Endothelial cell of umbilical vein (primary cell): ENCODE measurements at regions not wholly inside any gene's neighbourhood (a gene's known extent, or its start where the extent isn't known, plus 50 kb on each side); places are given as distances from the start of the nearest gene placed in this dataset.
A peak's percentile ranks its signal among the peaks of the same experiment; 100 is the strongest.

Experiments
- BruUV-seq: library from RNA; stranded (reverse); fragments of 400-500 nt; replicated peaks from 2 replicates; lab custom pipeline; 2021; lab: Mats Ljungman, UMichigan
- CTCF ChIA-PET: fragments of 300-600, 350-600 bp; sonication (Branson Sonifier 250); formaldehyde crosslinking; loops from one replicate; lab custom pipeline; 2021; ENCODE audit warnings: antibody characterized with exemption, inconsistent platforms; lab: Charles Lee
- POLR2A ChIA-PET: fragments of 300-600, 350-600 bp; sonication (Branson Sonifier 250); formaldehyde crosslinking; loops from one replicate; lab custom pipeline; 2021; ENCODE audit warnings: antibody characterized with exemption, inconsistent platforms; lab: Charles Lee
- DNase-seq: peaks from one replicate; pipeline ENCODE4 v3.0.0-alpha.2; 2011; ENCODE audit warnings: low read depth, low spot score
- FAIRE-seq: peaks from 2 replicates; lab custom pipeline; 2011; peaks lifted over from hg19 to GRCh38; lab: Jason Lieb, UNC
- H2AFZ ChIP-seq: 2 replicates; pipeline ENCODE4 v1.6.0; 2012; ENCODE audit warnings: low read depth, low read length, control low read depth, inconsistent platforms
- H3K27ac ChIP-seq: 2 replicates; pipeline ENCODE4 v1.5.1; 2011; ENCODE audit warnings: low read depth, mild to moderate bottlenecking, control low read depth, low read length, moderate library complexity; ENCODE audit not compliant: insufficient read depth
- H3K27me3 ChIP-seq, 2 experiments: 2 replicates each; pipeline versions ENCODE4 v1.6.0 to v1.6.1; 2011; ENCODE audit warnings: low read length in 2 of 2, mixed read lengths in 1 of 2; ENCODE audit not compliant: control insufficient read depth in 2 of 2, insufficient read depth in 2 of 2
- H3K36me3 ChIP-seq, 2 experiments: 2 replicates in 1 of 2; 3 replicates in 1 of 2; pipeline ENCODE4 v1.5.1; 2011; ENCODE audit warnings: low read length in 2 of 2, mild to moderate bottlenecking in 1 of 2, moderate library complexity in 1 of 2; ENCODE audit not compliant: control insufficient read depth in 2 of 2, insufficient read depth in 2 of 2; ENCODE audit errors: extremely low read depth in 1 of 2
- H3K4me1 ChIP-seq: 3 replicates; pipeline ENCODE4 v1.5.1; 2011; ENCODE audit warnings: mild to moderate bottlenecking, low read length; ENCODE audit not compliant: control insufficient read depth, insufficient read depth; ENCODE audit errors: extremely low read depth
- H3K4me2 ChIP-seq: 2 replicates; pipeline ENCODE4 v1.6.1; 2011; ENCODE audit warnings: low read length, control low read depth, mixed read lengths; ENCODE audit not compliant: insufficient read depth
- H3K4me3 ChIP-seq, 3 experiments: fragments of 200-600 bp in 1 of 3; sonication (generic), shearing (Covaris generic) in 1 of 3; replicated peaks in 1 of 3; 2 replicates each; pipeline ENCODE4 v1.5.1; 2011 to 2016; ENCODE audit warnings: control low read depth in 3 of 3, low read length in 3 of 3, mild to moderate bottlenecking in 2 of 3, inconsistent platforms in 1 of 3, low read depth in 1 of 3, moderate library complexity in 1 of 3; ENCODE audit not compliant: insufficient read depth in 1 of 3
- H3K79me2 ChIP-seq: 2 replicates; pipeline ENCODE4 v1.6.0; 2012; ENCODE audit warnings: low read length, inconsistent platforms; ENCODE audit not compliant: control insufficient read depth, insufficient read depth
- H3K9ac ChIP-seq: replicated peaks from 2 replicates; pipeline ENCODE3; 2011; ENCODE audit warnings: low read length, control low read depth; ENCODE audit not compliant: insufficient read depth; ENCODE audit errors: extremely low read depth
- H3K9me1 ChIP-seq: replicated peaks from 3 replicates; pipeline ENCODE4 v1.6.0; 2011; ENCODE audit warnings: mild to moderate bottlenecking, low read length; ENCODE audit not compliant: control insufficient read depth, insufficient read depth; ENCODE audit errors: extremely low read depth
- H3K9me3 ChIP-seq: replicated peaks from 2 replicates; pipeline ENCODE4 v1.5.1; 2012; ENCODE audit warnings: low read length, inconsistent platforms; ENCODE audit not compliant: control insufficient read depth, insufficient read depth
- H4K20me1 ChIP-seq: replicated peaks from 2 replicates; pipeline ENCODE3; 2011; ENCODE audit warnings: mild to moderate bottlenecking, low read length; ENCODE audit not compliant: control insufficient read depth, insufficient read depth; ENCODE audit errors: extremely low read depth
- CTCF ChIP-seq, 2 donors: IDR thresholded peaks; 1 replicate in 1 of 2; 2 replicates in 1 of 2; pipeline ENCODE4 v1.5.1; 2011; ENCODE audit warnings: low read length in 2 of 2, mild to moderate bottlenecking in 2 of 2, moderate library complexity in 2 of 2, control low read depth in 1 of 2, inconsistent platforms in 1 of 2, low read depth in 1 of 2; ENCODE audit not compliant: insufficient read depth in 1 of 2; ENCODE audit errors: extremely low read depth in 1 of 2
- FOS ChIP-seq: IDR thresholded peaks from 2 replicates; pipeline ENCODE4 v1.6.1; 2011; ENCODE audit warnings: mild to moderate bottlenecking, low read length, moderate library complexity, borderline replicate concordance; ENCODE audit not compliant: insufficient read depth
- MYC ChIP-seq: IDR thresholded peaks from one replicate; pipeline ENCODE4 v1.6.1; 2011; ENCODE audit warnings: mild to moderate bottlenecking, low read depth, low read length
- POLR2AphosphoS5 ChIP-seq: IDR thresholded peaks from 2 replicates; pipeline ENCODE4 v1.6.1; 2012; ENCODE audit warnings: low read depth, mild to moderate bottlenecking, control low read depth, low read length, moderate library complexity; ENCODE audit not compliant: insufficient read depth
- dilution Hi-C: fragments of 300-500 bp; cut with MboI; formaldehyde crosslinking; loops from one replicate; pipeline ENCODE4 v1.15.0; 2019; ENCODE audit warnings: low sequenced_read_pairs; ENCODE audit not compliant: extremely low pct_ligation_motif_present
- intact Hi-C: fragments of 100-400 bp; cut with micrococcal nuclease; formaldehyde crosslinking; loops from one replicate; pipeline ENCODE4 v1.10.0; 2022

GRCh38 chr2:60674524-60675165 is 81.4 kb upstream of the PAPOLG start:
- intact Hi-C loops, result loop anchor here (10.0 kb wide), 1 partner anchor 1910 kb away; no protein-coding TSS in a partner anchor
- POLR2A ChIA-PET, result no interaction called here
- FAIRE-seq, result peak; percentile 92

More at GRCh38 chr2:60674524-60675165, 81.4 kb upstream of the PAPOLG start:
- Histone ChIP-seq H3K79me2 (no peaks in the 10 kb centered on the region), H3K9ac (no peak overlapping the region), H2AFZ (peak overlapping the region; percentile 66), H3K4me3 (no peak overlapping the region), H3K4me1 (no peaks in the 10 kb centered on the region), H3K36me3 (no peaks in the 10 kb centered on the region), H3K4me2 (no peak overlapping the region), H3K9me3 (no peaks in the 10 kb centered on the region), H3K27me3 (peaks cover 0 to 4% of the 10 kb centered on the region in 2 experiments), H3K9me1 (no peaks in the 10 kb centered on the region), H3K27ac (no peak overlapping the region), H4K20me1 (no peaks in the 10 kb centered on the region)
- no peak for TF ChIP-seq FOS
- TF ChIP-seq POLR2AphosphoS5, result no peak
- TF ChIP-seq MYC, result no peak
- TF ChIP-seq CTCF (IDR thresholded peaks at IDR 0.05; ENCODE audit: extremely low read depth in 1 of 2, insufficient read depth in 1 of 2, low read depth in 1 of 2, low read length in 2 of 2), result peak; percentile 87 to 92
- peak; percentile 64 for DNase-seq
- BruUV-seq, result no TSS peak
- CTCF ChIA-PET, result interaction anchor here (0.6 to 3.5 kb wide), 28 partner anchors 9 to 1994 kb away, joined by 3 to 24 read pairs (median 5); no protein-coding TSS in a partner anchor
- dilution Hi-C loops, result no loop called here
